ENCODE measurements at regions not wholly inside any gene's neighbourhood (a gene's known extent, or its start where the extent isn't known, plus 50 kb on each side); places are given as distances from the start of the nearest gene placed in this dataset.

- TF ChIP-seq MAX (IDR thresholded peaks at IDR 0.05; ENCODE audit: insufficient read depth, insufficient read length): no peak
- TF ChIP-seq, protein P1, sequence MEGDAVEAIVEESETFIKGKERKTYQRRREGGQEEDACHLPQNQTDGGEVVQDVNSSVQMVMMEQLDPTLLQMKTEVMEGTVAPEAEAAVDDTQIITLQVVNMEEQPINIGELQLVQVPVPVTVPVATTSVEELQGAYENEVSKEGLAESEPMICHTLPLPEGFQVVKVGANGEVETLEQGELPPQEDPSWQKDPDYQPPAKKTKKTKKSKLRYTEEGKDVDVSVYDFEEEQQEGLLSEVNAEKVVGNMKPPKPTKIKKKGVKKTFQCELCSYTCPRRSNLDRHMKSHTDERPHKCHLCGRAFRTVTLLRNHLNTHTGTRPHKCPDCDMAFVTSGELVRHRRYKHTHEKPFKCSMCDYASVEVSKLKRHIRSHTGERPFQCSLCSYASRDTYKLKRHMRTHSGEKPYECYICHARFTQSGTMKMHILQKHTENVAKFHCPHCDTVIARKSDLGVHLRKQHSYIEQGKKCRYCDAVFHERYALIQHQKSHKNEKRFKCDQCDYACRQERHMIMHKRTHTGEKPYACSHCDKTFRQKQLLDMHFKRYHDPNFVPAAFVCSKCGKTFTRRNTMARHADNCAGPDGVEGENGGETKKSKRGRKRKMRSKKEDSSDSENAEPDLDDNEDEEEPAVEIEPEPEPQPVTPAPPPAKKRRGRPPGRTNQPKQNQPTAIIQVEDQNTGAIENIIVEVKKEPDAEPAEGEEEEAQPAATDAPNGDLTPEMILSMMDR (IDR thresholded peaks at IDR 0.05; ENCODE audit: extremely low read depth in 1 of 2, insufficient read depth in 1 of 2, low read depth in 1 of 2, low read length in 2 of 2): no peak
- TF ChIP-seq POLR2A (IDR thresholded peaks at IDR 0.05; ENCODE audit: low read depth, low read length): no peak
- no peak for TF ChIP-seq POLR2AphosphoS5 (IDR thresholded peaks at IDR 0.05; ENCODE audit: insufficient read depth, low read depth, low read length)
Measured at GRCh38 chr3:8069471-8069870, 432.2 kb upstream of the LMCD1 start.

Data from endothelial cell of umbilical vein (primary cell).